ENCODE measurements at regions not wholly inside any gene's neighbourhood (a gene's known extent, or its start where the extent isn't known, plus 50 kb on each side); places are given as distances from the start of the nearest gene placed in this dataset.

DNA sequence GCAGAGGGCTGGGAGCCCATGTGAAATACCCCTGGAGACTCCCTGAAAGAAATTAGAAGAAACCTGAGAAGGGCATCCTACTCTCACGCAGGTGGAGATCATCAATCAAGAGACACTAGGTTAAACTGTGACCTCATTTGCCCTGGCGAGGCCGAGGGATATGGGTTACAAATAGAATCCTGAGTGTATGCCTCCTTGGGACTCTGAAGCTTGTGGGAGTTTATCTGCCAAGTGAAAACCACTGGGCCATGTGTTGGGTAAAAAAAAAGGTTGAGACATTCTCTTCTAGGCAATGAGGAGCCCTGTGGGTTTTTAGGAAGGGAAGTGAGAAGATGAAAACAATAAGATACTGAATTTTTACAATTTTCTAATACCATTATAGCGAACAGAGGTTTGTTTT is 160.7 kb upstream of the ARID2 start:
- TF ChIP-seq GATA2 (IDR thresholded peaks at IDR 0.05; ENCODE audit: low read depth, low read length) (no peak), GATA3 (IDR thresholded peaks at IDR 0.05; ENCODE audit: low read depth, low read length) (no peak)
